D721Med (cell line): ENCODE measurements at regions not wholly inside any gene's neighbourhood (a gene's known extent, or its start where the extent isn't known, plus 50 kb on each side); places are given as distances from the start of the nearest gene placed in this dataset.
A peak's percentile ranks its signal among the peaks of the same experiment; 100 is the strongest.

Source experiments
- DNase-seq: peaks from one replicate; pipeline ENCODE4 v3.0.0; 2011; ENCODE audit warnings: low spot score; ENCODE audit not compliant: insufficient read length
- FAIRE-seq: peaks from 2 replicates; lab custom pipeline; 2011; peaks lifted over from hg19 to GRCh38; lab: Jason Lieb, UNC
- TF ChIP-seq, protein P1 (sequence below): IDR thresholded peaks from 2 replicates; pipeline ENCODE4 v1.5.1; 2012; ENCODE audit warnings: mild to moderate bottlenecking, control low read depth; ENCODE audit not compliant: insufficient read depth; ENCODE audit errors: missing control alignments

DNA sequence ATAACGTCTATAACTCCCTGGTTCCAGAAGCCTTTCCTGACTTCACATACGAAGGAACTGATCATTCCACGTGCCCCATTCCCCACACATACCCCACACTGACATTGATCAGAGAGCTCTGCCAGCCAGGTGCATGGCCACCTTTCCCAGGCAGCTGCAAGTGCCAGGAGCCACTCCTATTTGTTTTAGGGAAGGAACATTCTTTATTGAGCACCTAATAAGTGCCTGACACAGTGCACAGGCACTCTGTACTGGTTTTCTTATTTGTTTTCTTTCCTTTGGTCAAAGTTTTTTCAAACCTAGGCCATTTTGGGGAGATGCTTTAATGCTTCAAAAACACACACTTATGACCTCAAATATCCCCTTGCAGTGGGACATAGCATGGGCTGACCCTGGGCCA lies 50.0 kb downstream of the PITPNM2 start:
- no peak for FAIRE-seq
- no peak for DNase-seq
- TF ChIP-seq, protein P1, sequence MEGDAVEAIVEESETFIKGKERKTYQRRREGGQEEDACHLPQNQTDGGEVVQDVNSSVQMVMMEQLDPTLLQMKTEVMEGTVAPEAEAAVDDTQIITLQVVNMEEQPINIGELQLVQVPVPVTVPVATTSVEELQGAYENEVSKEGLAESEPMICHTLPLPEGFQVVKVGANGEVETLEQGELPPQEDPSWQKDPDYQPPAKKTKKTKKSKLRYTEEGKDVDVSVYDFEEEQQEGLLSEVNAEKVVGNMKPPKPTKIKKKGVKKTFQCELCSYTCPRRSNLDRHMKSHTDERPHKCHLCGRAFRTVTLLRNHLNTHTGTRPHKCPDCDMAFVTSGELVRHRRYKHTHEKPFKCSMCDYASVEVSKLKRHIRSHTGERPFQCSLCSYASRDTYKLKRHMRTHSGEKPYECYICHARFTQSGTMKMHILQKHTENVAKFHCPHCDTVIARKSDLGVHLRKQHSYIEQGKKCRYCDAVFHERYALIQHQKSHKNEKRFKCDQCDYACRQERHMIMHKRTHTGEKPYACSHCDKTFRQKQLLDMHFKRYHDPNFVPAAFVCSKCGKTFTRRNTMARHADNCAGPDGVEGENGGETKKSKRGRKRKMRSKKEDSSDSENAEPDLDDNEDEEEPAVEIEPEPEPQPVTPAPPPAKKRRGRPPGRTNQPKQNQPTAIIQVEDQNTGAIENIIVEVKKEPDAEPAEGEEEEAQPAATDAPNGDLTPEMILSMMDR = no peak

DNA sequence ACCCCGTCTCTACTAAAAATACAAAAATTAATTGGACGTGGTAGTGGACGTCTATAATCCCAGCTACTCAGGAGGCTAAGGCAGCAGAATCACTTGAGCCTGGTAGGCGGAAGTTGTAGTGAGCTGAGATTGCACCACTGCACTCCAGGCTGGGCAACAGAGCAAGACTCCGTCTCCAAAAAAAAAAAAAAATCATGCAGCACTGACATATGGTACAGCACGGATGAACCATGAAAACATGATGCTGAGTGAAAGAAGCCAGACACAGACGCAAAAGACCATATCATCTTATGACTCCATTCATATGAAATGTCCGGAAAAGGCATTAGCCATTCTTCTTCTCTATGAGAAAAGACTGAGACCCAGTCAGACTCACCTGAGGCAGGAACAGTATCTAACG lies 50.4 kb downstream of the PITPNM2 start:
- TF ChIP-seq, protein P1 = no peak
- DNase-seq = no peak
- no peak for FAIRE-seq

DNA sequence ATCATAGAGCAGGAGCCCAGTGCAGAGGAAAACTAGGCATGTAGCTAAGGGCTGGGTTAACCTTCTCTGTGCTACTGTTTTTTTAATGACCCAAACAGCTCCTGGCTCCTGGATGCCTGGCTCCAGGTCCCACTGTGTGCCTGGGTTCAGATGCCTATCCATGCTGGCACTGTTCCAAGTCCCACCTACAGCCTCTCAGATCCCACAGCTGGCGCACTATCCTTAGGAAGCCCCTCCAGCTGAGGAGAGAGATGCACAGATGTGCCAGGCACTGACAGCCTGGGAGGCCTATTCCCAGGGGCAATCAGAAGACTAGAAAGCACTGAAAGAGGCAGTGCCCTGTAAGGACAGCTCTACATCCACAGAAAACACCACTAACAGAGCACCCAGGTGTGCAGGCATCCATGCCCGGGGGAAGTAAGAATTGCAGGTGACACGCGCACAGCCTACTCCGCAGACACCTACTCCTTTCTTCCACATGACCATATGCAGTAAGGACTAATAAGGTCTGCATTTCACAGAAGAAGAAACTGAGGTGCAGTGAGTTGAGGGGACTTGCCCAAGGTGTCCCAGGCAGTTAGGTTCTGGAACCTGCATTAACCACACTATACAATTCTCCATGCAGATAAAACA lies 51.2 kb downstream of the PITPNM2 start:
- TF ChIP-seq, protein P1 = no peak
- FAIRE-seq (no peak), DNase-seq (no peak)

DNA sequence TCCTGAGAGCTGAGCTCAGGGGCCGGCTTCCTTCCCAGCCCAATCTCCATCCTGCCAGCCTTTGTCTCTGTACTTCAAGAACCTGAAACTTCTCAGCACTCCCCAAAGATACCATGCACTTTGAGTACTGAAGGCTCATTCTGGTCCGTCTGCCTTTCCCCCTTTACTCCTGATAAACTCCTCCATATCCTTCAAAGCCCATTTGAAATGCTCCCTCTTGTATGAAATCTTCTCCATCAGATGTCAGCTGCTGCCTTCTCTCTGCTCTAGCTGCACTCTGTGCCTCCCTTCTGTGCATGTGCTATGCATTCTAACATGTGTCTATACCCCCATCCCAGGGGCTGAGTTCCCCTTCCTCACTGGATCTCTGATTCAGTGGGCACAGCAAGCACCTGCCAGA lies 52.1 kb downstream of the PITPNM2 start:
- FAIRE-seq (no peak), DNase-seq (no peak)
- TF ChIP-seq, protein P1 = no peak

DNA sequence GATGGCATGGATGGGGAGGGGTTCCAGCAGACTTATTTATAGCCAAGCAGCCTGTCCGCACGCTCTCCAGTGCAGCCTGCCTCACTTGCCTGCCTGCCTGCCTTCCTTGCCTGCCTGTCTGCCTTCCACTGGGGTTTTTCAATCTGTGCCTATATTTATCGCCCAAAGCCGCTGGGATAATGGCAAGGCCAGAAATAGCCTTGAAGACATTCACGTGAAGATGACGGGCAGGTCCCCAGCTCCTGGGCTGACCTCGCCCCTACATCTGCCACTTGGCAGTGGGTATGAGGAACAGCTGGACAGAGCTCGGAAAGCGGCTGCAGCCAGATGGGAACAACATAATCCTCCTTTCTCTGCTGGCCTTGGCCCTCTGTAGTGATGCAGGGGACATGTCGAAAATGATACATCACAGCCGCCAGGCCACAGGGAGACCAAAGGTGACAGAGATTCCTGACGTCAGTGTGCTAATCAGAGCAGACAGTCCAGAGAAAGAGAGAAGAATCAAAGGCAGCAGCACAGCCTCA lies 53.3 kb downstream of the PITPNM2 start:
- no peak for DNase-seq
- TF ChIP-seq, protein P1 = no peak
- FAIRE-seq = peak; percentile 11

DNA sequence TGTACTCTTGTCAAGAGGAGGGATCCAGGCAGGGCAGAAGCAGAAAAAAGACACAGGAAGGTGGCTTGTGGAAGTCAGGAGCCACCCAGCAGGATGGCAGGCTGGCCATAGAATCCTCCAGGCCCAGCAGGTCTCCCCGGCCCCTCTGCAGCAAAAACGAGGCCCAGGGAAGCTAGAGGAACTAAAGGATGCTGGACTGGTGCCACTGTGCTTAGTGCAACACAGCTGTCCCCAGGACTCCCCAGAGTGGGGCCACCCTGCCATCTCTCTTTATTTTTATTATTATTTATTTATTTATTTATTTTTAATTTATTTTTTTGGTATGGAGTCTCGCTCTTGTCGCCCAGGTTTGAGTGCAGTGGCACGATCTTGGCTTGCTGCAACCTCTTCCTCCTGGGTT lies 54.1 kb downstream of the PITPNM2 start:
- TF ChIP-seq, protein P1 = no peak
- no peak for DNase-seq
- no peak for FAIRE-seq

DNA sequence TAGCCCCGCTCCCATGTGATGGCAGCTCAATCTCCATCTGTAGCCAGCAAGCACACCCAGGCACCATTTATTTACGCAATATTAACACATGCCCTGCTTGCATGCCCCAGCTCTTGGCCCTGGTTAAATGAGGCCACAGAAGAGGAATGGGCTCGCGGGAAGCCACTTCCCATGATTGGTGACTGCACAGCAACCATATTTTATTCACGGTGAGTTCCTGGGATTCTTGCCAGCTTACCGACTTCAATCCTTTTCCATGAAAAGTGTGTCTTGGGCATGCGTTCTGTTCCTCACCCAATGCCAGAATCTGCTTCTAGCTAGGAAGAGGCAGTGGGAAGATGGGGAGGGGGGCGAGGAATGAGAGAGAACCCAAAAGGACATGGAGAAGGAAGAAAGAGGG lies 54.7 kb downstream of the PITPNM2 start:
- FAIRE-seq = no peak
- no peak for DNase-seq
- TF ChIP-seq, protein P1 = no peak
